Fibroblast of lung (primary cell): ENCODE measurements at regions not wholly inside any gene's neighbourhood (a gene's known extent, or its start where the extent isn't known, plus 50 kb on each side); places are given as distances from the start of the nearest gene placed in this dataset.
"Not testable (repeated sequence)": the region's sequence is repeated elsewhere in the genome, so short reads cannot be mapped to it uniquely, and the experiment has no call there.

ENCODE experiments used
- CTCF ChIP-seq, 2 donors: IDR thresholded peaks in 1 of 2; conservative IDR thresholded peaks in 1 of 2; 1 replicate in 1 of 2; 2 replicates in 1 of 2; pipeline ENCODE4 v1.5.1; 2011 to 2012; ENCODE audit warnings: low read length in 2 of 2, control low read depth in 1 of 2, inconsistent platforms in 1 of 2, low read depth in 1 of 2, mild to moderate bottlenecking in 1 of 2
- EZH2 ChIP-seq: IDR thresholded peaks from 2 replicates; pipeline ENCODE4 v1.5.1; 2012; ENCODE audit warnings: low read length, control low read depth, mild to moderate bottlenecking; ENCODE audit errors: missing control alignments

GRCh38 chr4:187671958-187672357 is 323.6 kb upstream of the ZFP42 start:
- not testable (repeated sequence) for TF ChIP-seq CTCF (conservative IDR thresholded peaks at IDR 0.05 in 1 of 2, IDR thresholded peaks at IDR 0.05 in 1 of 2; ENCODE audit: low read depth in 1 of 2, low read length in 2 of 2); EZH2
